PFSK-1 (cell line): ENCODE measurements at regions not wholly inside any gene's neighbourhood (a gene's known extent, or its start where the extent isn't known, plus 50 kb on each side); places are given as distances from the start of the nearest gene placed in this dataset.

Experiments
- POLR2AphosphoS5 ChIP-seq: IDR thresholded peaks from 2 replicates; pipeline ENCODE4 v1.6.1; 2012; ENCODE audit warnings: low read depth, mild to moderate bottlenecking, control low read depth, low read length, moderate library complexity
- TAF1 ChIP-seq: IDR thresholded peaks from 2 replicates; pipeline ENCODE4 v1.6.1; 2012; ENCODE audit warnings: low read length, control low read depth, borderline replicate concordance; ENCODE audit not compliant: insufficient read depth

DNA sequence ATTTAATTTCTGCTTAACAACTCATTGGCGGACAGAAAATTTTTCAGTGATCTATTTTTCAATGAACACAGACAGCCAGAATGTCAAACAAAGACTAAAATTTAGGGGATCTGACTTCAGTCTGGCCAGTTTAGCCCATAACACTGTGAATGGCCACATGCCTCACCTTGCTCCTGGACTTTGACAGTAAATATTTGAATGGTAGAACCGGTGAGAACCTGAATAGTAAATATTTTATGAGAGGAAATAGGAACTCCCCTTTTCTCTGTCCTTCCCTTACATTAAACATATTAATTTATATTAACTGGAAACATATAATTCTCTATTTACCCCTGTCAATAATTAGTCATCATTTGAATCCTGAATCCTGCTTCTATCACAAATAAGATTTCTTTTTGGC is 942.1 kb downstream of the KCNJ2 start:
- TF ChIP-seq POLR2AphosphoS5 (no peak), TAF1 (no peak)
